ENCODE measurements at regions not wholly inside any gene's neighbourhood (a gene's known extent, or its start where the extent isn't known, plus 50 kb on each side); places are given as distances from the start of the nearest gene placed in this dataset.

DNA sequence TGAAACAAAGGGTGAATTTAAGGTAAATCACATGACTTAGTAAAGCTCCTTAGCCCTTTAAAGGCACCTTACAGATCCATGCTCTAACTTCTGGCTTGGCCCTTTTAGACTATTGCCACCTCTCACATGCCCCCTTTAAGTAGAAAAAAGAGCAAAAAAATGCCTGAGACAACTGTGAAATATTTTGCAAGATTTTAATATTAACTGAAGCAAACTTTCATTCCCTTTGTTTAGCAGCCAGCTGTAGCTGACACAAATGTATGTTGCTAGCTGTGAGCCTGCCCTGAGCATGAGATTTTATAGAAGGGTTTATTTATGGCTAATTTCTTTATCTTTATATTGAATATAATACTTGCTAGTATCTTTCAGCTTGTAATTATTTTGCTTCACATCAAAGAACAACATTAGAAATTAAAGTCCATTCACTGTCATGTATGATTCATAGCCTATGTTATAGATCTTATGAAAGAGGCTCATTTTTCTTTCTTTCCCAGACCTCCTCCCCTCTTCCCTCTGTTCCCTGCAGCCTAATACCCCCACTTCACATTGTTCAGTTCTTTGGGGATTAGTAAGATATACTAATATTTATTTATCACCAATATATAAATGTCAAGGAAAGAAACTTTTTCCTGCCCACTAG, 637.2 kb upstream of the ZEB2 start:
- no peak overlapping the region for H3K4me3 ChIP-seq (replicated peaks; ENCODE audit: low read depth, low read length)
- TF ChIP-seq, protein P1, sequence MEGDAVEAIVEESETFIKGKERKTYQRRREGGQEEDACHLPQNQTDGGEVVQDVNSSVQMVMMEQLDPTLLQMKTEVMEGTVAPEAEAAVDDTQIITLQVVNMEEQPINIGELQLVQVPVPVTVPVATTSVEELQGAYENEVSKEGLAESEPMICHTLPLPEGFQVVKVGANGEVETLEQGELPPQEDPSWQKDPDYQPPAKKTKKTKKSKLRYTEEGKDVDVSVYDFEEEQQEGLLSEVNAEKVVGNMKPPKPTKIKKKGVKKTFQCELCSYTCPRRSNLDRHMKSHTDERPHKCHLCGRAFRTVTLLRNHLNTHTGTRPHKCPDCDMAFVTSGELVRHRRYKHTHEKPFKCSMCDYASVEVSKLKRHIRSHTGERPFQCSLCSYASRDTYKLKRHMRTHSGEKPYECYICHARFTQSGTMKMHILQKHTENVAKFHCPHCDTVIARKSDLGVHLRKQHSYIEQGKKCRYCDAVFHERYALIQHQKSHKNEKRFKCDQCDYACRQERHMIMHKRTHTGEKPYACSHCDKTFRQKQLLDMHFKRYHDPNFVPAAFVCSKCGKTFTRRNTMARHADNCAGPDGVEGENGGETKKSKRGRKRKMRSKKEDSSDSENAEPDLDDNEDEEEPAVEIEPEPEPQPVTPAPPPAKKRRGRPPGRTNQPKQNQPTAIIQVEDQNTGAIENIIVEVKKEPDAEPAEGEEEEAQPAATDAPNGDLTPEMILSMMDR (IDR thresholded peaks at IDR 0.05; ENCODE audit: low read depth, low read length, missing control alignments), result no peak
- DNase-seq (ENCODE audit: extremely low read depth, low read depth), result no peak

DNA sequence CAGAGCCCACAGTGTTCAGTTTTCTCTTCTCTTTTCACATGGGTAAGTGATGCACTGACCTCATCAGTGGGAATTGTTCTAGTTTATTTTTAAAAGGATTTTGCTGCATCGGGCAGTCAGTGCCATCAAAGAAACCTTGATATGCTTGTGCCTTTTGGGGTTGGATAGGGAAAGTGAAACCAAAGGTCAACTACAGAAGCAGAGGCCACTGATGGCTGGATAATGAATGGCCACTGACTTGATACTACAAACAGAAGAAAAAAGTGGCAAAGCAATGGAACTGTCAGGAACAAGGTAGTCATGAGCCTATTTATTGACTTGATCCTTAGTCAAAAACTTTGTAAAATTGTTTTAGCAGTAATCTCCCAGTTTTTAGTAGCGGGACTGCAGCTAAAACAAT, 636.3 kb upstream of the ZEB2 start:
- no peak for DNase-seq (ENCODE audit: extremely low read depth, low read depth)
- TF ChIP-seq, protein P1 (IDR thresholded peaks at IDR 0.05; ENCODE audit: low read depth, low read length, missing control alignments), result no peak
- no peak overlapping the region for H3K4me3 ChIP-seq (replicated peaks; ENCODE audit: low read depth, low read length)

DNA sequence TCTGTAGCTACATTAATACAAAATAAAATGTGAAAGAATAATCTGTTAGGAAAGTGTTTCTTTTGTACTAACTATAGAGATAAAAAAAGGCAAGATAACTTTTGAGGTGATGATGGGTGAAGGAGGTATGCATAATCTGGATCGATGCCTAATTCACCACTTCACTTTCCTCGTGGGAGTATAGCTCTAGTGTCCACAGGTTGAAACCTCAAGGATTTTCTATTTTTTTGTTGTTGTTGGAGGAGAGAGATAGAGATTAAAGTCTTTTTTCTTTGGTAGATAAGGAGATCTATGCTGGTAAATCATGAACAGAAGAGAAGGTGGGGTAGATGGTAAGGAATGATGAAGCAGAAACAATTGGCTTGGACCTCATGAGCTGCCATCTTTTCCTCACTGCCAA, 635.3 kb upstream of the ZEB2 start:
- no peak overlapping the region for H3K4me3 ChIP-seq (replicated peaks; ENCODE audit: low read depth, low read length)
- TF ChIP-seq, protein P1 (IDR thresholded peaks at IDR 0.05; ENCODE audit: low read depth, low read length, missing control alignments), result no peak
- no peak for DNase-seq (ENCODE audit: extremely low read depth, low read depth)

DNA sequence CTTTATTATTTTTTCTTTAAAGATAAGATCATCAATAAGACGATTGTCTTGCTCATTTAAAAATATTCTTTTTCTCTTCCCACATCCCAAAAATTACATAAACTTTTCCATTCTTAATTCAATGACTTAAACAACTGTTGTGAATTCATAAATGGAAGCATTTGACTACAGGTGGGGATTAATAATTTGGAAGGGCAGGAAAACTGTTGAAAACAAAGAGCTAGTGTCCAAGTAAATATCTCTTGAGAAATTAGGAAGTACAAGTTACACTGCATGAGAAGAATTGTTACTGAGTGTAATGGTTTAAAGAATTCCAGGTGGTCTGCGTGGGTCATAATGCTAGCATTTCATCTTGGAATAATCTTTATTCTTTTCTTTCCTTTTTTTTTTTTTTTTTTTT, 634.8 kb upstream of the ZEB2 start:
- TF ChIP-seq, protein P1 (IDR thresholded peaks at IDR 0.05; ENCODE audit: low read depth, low read length, missing control alignments), result no peak
- H3K4me3 ChIP-seq (replicated peaks; ENCODE audit: low read depth, low read length), result no peak overlapping the region

DNA sequence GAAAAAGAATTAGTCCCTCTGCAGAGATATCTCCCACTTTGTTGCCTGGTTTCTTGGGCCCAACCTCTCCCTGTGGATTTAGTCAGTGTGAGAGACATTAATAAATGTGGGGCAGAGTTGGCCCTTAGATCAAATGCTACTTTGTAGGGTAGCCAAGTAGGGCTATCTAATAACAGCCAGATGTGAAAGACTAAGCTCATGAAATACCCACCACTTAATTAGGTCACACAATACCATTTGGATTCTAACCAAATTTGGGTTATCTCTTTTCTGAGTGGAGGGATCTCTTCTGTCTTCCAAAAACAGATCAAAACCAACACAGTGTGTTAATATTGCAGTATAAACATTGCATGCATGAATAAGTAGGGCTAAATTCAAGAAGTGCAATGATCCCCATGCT, 626.8 kb upstream of the ZEB2 start:
- no peak for DNase-seq (ENCODE audit: extremely low read depth, low read depth)
- no peak overlapping the region for H3K4me3 ChIP-seq (replicated peaks; ENCODE audit: low read depth, low read length)
- TF ChIP-seq, protein P1 (IDR thresholded peaks at IDR 0.05; ENCODE audit: low read depth, low read length, missing control alignments), result no peak

More for the DNA sequence above, 634.8 kb upstream of the ZEB2 start:
- no peak for DNase-seq (ENCODE audit: extremely low read depth, low read depth)

DNA sequence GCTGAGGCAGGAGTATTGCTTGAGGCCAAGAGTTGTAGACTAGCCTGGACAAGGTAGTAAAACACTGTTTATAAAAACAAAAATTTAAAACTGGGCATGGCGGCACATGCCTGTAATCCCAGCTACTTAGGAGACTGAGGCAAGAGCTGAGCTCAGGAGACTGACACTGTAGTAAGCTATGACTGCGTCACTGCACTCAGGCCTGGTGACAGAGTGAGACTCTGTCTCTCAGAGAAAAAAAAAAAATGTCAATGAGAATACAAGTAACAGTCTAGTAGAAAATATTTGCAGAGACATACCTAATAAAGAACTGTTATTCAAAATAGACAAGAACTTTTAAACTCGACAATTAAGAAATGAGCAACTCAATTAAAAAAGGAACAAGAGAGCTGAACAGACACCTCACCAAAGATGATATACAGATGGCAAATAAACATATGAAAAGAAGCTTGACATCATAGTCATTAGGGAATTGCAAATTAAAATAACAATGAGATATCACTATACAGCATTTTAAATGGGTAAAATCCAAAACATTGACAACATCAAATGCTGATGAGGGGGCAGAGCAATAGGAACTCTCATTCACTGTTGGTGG, 624.3 kb upstream of the ZEB2 start:
- no peak overlapping the region for H3K4me3 ChIP-seq (replicated peaks; ENCODE audit: low read depth, low read length)
- TF ChIP-seq, protein P1 (IDR thresholded peaks at IDR 0.05; ENCODE audit: low read depth, low read length, missing control alignments), result no peak
- no peak for DNase-seq (ENCODE audit: extremely low read depth, low read depth)

Measured in HFF-Myc (cell line).